GM12873 (cell line): ENCODE measurements at regions not wholly inside any gene's neighbourhood (a gene's known extent, or its start where the extent isn't known, plus 50 kb on each side); places are given as distances from the start of the nearest gene placed in this dataset.

Experiments used
- CTCF ChIP-seq: IDR thresholded peaks from 2 replicates; pipeline ENCODE4 v1.5.1; 2012; ENCODE audit warnings: low read depth, mild to moderate bottlenecking, moderate library complexity, low read length, control low read depth; ENCODE audit not compliant: insufficient read depth; ENCODE audit errors: missing control alignments

- TF ChIP-seq CTCF, result no peak
Observed at GRCh38 chr1:219812086-219812485, 116.3 kb downstream of the SLC30A10 start.

GRCh38 chr1:219810451-219810850 is 117.9 kb downstream of the SLC30A10 start:
- TF ChIP-seq CTCF, result no peak

- no peak for TF ChIP-seq CTCF
Observed at GRCh38 chr1:219808790-219809189, 119.6 kb downstream of the SLC30A10 start.

GRCh38 chr1:219806642-219807041 is 121.7 kb downstream of the SLC30A10 start:
- TF ChIP-seq CTCF, result no peak

GRCh38 chr1:219806020-219806419 is 122.3 kb downstream of the SLC30A10 start:
- TF ChIP-seq CTCF, result no peak

- TF ChIP-seq CTCF, result no peak
Observed at GRCh38 chr1:219805191-219805590, 123.2 kb downstream of the SLC30A10 start.

- TF ChIP-seq CTCF, result no peak
Observed at GRCh38 chr1:219801156-219801820, 127.1 kb downstream of the SLC30A10 start.
